Posterior cingulate gyrus (tissue), 11 donors: ENCODE measurements at regions not wholly inside any gene's neighbourhood (a gene's known extent, or its start where the extent isn't known, plus 50 kb on each side); places are given as distances from the start of the nearest gene placed in this dataset.
"Not testable (repeated sequence)": the region's sequence is repeated elsewhere in the genome, so short reads cannot be mapped to it uniquely, and the experiment has no call there.

Experiments
- DNase-seq, 10 donors: peaks; one replicate each; pipeline versions ENCODE4 v3.0.0 to v3.0.0-alpha.2; 2020 to 2021; ENCODE audit warnings: mixed read lengths in 3 of 10
- intact Hi-C: fragments of 100-400 bp; cut with DNase I; formaldehyde crosslinking; loops from one replicate; pipeline ENCODE4 v1.15.1; 2023

GRCh38 chr5:145467446-145467845, 367.7 kb downstream of the PRELID2 start:
- DNase-seq = no peak

GRCh38 chr5:145466533-145466932, 368.6 kb downstream of the PRELID2 start:
- intact Hi-C loops = no loop called here
- DNase-seq = no peak

More at GRCh38 chr5:145467446-145467845, 367.7 kb downstream of the PRELID2 start:
- intact Hi-C loops = no loop called here

DNA sequence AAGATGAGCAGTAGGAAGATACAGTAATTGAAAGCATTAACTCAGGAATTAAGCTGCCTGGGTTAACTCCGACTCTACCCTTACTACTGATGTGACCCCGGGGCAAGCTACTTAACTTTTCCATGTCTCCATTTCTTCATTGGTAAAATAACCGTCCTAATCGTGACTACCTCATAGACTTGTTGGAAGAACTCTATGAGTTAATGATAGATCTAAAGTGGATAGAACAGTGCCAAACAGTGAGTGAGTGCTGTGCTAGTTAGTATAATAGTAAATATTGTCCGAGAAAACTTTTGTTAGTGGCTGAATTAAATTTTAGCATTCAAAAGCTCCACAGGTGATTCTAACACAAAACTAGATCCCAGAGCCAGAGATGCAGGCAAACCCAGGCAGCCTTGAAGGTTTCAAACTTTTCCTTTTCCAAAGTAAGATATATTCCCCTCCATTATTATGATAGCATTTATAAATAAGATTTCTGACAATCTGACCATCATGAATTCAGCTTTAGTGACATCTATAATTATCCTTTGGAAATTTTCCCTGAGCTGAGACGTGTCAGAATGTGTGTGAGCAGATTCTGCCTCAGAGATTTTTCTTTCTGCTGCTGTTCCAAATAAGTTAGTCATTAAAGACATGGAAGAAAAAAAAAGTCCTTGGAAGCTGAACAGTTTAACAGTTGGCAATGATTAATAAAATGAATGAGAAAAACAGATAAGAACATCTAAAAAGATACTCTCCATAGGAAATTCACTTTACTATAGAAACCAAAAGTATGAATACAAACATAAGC, 369.5 kb downstream of the PRELID2 start:
- DNase-seq = no peak

GRCh38 chr5:145464171-145464570, 371.0 kb downstream of the PRELID2 start:
- no peak for DNase-seq
- intact Hi-C loops = no loop called here

More for the DNA sequence above, 369.5 kb downstream of the PRELID2 start:
- intact Hi-C loops = no loop called here

DNA sequence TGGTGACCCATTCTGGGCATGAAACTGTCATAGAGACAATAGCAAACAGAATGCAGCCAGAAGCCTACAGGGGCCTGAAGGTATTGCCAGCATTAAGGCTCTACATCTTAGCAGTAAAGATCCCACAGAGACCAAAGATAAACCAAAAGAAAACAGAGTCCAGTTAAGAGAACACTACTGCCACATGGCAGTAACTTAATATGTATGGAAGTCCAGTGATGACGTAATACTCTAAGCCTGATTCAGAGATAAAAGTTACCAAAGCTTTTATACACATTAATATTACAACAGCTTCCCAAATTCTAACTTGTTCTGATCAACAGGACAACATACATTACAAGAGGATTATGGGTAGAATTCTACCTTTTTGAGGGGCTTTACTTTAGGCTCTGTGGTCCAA, 371.5 kb downstream of the PRELID2 start:
- DNase-seq = no peak
- intact Hi-C loops = no loop called here

- DNase-seq = no peak
- intact Hi-C loops = no loop called here
Observed at GRCh38 chr5:145462525-145462924, 372.6 kb downstream of the PRELID2 start.

DNA sequence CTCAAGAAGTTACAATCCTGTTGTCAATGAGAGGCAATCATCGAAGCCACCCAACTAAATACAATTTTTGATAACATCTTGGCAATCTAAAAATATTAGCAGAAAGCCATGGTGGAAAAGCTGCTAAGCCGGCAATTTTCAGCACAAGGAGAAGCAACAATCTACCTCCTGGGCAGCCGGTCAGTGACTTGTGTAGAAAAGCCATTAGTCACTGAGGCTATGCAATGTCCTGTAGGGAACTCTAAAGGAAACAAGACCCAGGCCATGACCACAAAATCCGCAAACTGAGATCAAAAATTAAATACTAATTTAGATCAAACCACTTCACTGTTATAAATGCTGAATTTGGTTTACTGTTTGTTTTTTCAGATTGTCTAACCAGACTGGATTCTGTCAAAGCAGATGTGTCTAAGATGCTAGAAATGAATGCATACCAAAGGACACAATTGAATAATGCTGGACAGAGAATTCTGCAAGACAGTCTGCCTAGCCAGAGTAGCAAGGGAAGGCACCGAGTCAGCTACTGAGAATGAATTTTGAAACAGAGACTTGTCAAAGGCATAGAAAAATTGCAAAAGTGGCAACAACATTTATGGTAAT, 384.8 kb downstream of the PRELID2 start:
- DNase-seq = peak in 1 of 10 donors; percentile 4

GRCh38 chr5:145449794-145450193, 385.3 kb downstream of the PRELID2 start:
- intact Hi-C loops = no loop called here
- peak in 6 of 10 donors; percentile 20 to 89 (median 58) for DNase-seq

More for the DNA sequence above, 384.8 kb downstream of the PRELID2 start:
- intact Hi-C loops = no loop called here

GRCh38 chr5:145446875-145447274, 388.3 kb downstream of the PRELID2 start:
- intact Hi-C loops, DNase-seq: not testable (repeated sequence)

GRCh38 chr5:145446412-145446811, 388.7 kb downstream of the PRELID2 start:
- DNase-seq = no peak
- intact Hi-C loops = no loop called here

GRCh38 chr5:145445027-145445426, 390.1 kb downstream of the PRELID2 start:
- intact Hi-C loops = no loop called here
- no peak for DNase-seq

DNA sequence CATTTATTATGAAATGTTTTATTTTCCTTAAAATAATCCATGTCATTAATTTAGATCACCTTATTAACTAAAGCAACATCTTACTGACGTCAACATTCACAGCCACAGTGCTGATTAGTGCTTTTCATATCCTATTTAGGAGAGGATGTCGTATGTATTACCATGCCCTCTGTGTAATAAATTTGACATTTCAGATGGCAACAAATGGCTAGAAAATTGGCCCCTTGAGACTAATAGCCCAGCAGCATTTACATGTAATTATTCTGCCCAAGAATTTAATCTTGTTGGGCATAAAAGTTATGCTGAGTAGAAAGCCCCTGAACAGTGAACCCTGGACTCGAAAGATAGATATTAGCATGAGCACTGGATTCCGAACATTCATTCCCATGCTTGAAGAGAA, 391.2 kb downstream of the PRELID2 start:
- intact Hi-C loops = no loop called here
- no peak for DNase-seq

DNA sequence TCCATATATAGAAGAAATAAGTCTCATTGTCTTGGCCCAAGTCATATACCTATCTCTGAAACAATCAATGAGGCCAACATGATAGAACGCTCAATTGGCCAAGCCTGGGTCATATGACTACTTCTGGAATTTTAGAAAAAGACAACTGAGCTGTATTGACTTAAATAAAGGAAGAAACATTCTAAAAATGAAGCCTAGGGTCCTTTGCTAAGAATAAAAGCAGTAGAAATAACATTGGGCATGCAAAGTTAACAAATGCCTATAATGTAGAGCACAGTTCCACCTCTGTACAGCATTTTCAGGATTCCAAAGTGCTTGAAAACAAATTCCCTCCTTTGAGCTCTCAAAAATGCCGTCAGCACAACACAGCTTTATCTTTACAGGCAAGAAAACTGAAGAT, 391.8 kb downstream of the PRELID2 start:
- intact Hi-C loops = no loop called here
- no peak for DNase-seq

- DNase-seq, intact Hi-C loops: not testable (repeated sequence)
Observed at GRCh38 chr5:145442661-145443060, 392.5 kb downstream of the PRELID2 start.

- DNase-seq = no peak
- intact Hi-C loops = no loop called here
Observed at GRCh38 chr5:145441228-145441627, 393.9 kb downstream of the PRELID2 start.

GRCh38 chr5:145437627-145438026, 397.5 kb downstream of the PRELID2 start:
- no peak for DNase-seq
- intact Hi-C loops = no loop called here

- intact Hi-C loops = no loop called here
- no peak for DNase-seq
Observed at GRCh38 chr5:145433077-145433476, 402.1 kb downstream of the PRELID2 start.

- intact Hi-C loops = no loop called here
Observed at GRCh38 chr5:145429170-145429569, 406.0 kb downstream of the PRELID2 start.

DNA sequence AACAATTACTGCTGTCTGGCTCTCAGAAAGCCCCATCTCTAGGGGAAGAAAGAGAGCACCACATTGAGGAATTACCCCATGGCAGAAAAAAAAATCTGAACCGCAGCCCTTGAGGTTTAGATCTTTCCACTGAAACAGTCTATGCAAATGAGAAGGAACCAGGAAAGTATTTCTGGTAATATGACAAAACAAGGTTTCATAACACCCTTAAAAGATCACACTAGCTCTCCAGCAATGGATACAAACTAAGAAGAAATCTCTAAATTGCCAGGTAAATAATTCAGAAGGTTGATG, 427.1 kb downstream of the PRELID2 start:
- DNase-seq = no peak
- intact Hi-C loops = no loop called here

More at GRCh38 chr5:145429170-145429569, 406.0 kb downstream of the PRELID2 start:
- DNase-seq = no peak

- intact Hi-C loops = no loop called here
- no peak for DNase-seq
Observed at GRCh38 chr5:145407300-145408047, 427.7 kb downstream of the PRELID2 start.

DNA sequence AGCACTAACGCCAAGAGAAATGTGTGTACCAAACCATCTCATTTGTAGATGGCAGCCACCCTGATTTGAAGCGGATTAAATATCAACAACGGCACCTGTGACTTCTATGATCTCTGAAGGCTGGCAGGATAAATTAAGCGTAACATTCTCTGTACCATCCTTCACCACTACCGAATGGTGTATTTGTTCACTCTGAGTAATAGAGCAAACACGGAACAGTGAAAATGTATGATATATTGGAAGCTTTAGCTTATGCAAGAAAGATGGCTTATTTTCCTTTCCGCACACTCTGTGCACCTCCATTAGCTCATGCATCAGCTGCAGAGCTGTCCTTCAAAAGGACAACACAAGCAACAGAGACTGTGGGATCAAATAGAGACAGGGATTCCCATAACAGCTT, 431.1 kb downstream of the PRELID2 start:
- intact Hi-C loops = no loop called here
- DNase-seq = no peak

- intact Hi-C loops = no loop called here
- no peak for DNase-seq
Observed at GRCh38 chr5:145396888-145397287, 438.3 kb downstream of the PRELID2 start.
